Chondrocyte (in vitro differentiated cells): ENCODE measurements at regions not wholly inside any gene's neighbourhood (a gene's known extent, or its start where the extent isn't known, plus 50 kb on each side); places are given as distances from the start of the nearest gene placed in this dataset.

Experiments used
- DNase-seq: peaks from one replicate; pipeline ENCODE4 v3.0.0; 2021; ENCODE audit warnings: mixed read lengths, low spot score
- H3K27ac Mint-ChIP-seq: one replicate; pipeline ENCODE4 v1.8.0; 2021; ENCODE audit warnings: mild to moderate bottlenecking, moderate library complexity, mixed read lengths; ENCODE audit not compliant: unreplicated experiment
- H3K27me3 Mint-ChIP-seq: 2 replicates; pipeline ENCODE4 v1.8.0; 2021; ENCODE audit warnings: low read depth, mixed read lengths
- H3K36me3 Mint-ChIP-seq: 2 replicates; pipeline ENCODE4 v1.8.0; 2021; ENCODE audit warnings: low read depth, mixed read lengths
- H3K4me1 Mint-ChIP-seq: 2 replicates; pipeline ENCODE4 v1.8.0; 2021; ENCODE audit warnings: low read depth, mild to moderate bottlenecking, mixed read lengths
- H3K4me3 Mint-ChIP-seq: one replicate; pipeline ENCODE4 v1.8.0; 2021; ENCODE audit warnings: mild to moderate bottlenecking, moderate library complexity, mixed read lengths; ENCODE audit not compliant: unreplicated experiment
- H3K9me3 Mint-ChIP-seq: 2 replicates; pipeline ENCODE4 v1.8.0; 2021; ENCODE audit warnings: low read depth, mixed read lengths
- CTCF ChIP-seq: fragments of 200-600 bp; sonication (generic); IDR thresholded peaks from 2 replicates; pipeline ENCODE4 v1.5.0; 2021; ENCODE audit warnings: antibody characterized with exemption, mild to moderate bottlenecking, moderate library complexity

- Mint-ChIP-seq H3K36me3 (no peaks in the 10 kb centered on the region), H3K4me3 (no peak overlapping the region), H3K27ac (no peak overlapping the region), H3K27me3 (peaks cover 2% of the 10 kb centered on the region), H3K4me1 (no peaks in the 10 kb centered on the region), H3K9me3 (peaks cover 5% of the 10 kb centered on the region)
- DNase-seq = no peak
- TF ChIP-seq CTCF = no peak
Measured at GRCh38 chrX:88621278-88621677, 125.7 kb upstream of the CPXCR1 start.

DNA sequence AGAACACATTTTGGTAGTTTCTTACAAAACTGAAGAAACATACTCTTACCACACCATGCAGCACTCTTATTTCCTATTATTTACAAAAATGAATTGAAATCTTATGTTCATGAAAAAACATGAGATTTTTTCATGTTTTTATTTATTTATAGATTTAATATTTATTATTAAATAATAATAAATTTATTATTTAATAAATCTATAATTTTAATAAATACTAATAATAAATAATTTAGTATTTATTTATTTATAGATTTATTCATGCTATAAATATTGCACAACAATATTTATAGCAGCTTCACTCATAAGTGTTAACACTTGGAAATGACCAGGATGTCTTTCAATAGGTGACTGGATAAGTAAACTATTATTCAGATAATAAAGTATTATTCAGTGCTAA, 91.6 kb upstream of the CPXCR1 start:
- no peak for DNase-seq
- Mint-ChIP-seq H3K4me3 (no peak overlapping the region), H3K9me3 (peaks cover 8% of the 10 kb centered on the region), H3K27ac (no peak overlapping the region), H3K36me3 (no peaks in the 10 kb centered on the region), H3K27me3 (no peaks in the 10 kb centered on the region), H3K4me1 (no peaks in the 10 kb centered on the region)
- no peak for TF ChIP-seq CTCF

DNA sequence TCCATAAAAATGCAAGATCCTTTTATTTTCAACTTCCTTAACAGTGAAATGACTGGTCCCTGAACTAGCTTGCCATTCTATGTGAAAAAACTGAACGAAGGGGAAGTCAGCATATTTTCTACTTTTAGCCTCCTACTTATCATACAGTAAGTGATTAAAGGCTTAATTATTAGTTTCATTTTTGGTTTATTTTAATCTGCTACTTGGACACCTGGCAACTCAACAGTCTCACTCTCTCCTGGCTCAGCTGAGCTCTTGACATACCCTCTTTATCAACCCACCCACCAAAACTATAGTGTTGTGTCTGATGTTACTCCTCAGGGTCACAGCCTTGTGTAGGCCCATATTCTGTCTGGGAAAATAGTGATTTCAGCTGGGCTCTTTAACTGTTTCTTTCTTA, 86.2 kb upstream of the CPXCR1 start:
- TF ChIP-seq CTCF = no peak

DNA sequence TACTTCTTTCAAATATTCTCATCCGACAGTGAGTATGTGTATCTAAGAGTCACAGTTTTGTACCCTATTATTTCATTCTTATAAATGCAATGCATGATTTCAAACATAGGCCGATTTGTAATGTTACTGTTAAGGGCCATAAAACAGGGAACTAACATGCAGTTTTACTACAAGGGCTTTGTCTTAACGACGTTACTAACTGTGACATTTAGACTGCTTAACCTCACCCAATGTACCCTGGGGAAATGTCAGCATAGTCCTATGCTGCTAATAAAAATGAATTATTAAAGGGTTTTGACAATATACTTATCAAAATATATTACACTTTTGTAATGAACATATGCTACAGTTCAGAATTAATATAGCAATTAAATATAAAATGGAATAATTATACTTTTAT, 74.8 kb upstream of the CPXCR1 start:
- Mint-ChIP-seq H3K4me3 (no peak overlapping the region), H3K9me3 (no peaks in the 10 kb centered on the region), H3K27ac (no peak overlapping the region), H3K27me3 (no peaks in the 10 kb centered on the region), H3K36me3 (no peaks in the 10 kb centered on the region), H3K4me1 (no peaks in the 10 kb centered on the region)
- TF ChIP-seq CTCF = no peak
- DNase-seq = no peak

More for the DNA sequence above, 86.2 kb upstream of the CPXCR1 start:
- Mint-ChIP-seq H3K36me3 (no peaks in the 10 kb centered on the region), H3K27me3 (no peaks in the 10 kb centered on the region), H3K4me3 (no peak overlapping the region), H3K9me3 (peaks cover 8% of the 10 kb centered on the region), H3K4me1 (no peaks in the 10 kb centered on the region), H3K27ac (no peak overlapping the region)
- no peak for DNase-seq
